ENCODE measurements at regions not wholly inside any gene's neighbourhood (a gene's known extent, or its start where the extent isn't known, plus 50 kb on each side); places are given as distances from the start of the nearest gene placed in this dataset.

GRCh38 chr2:240374085-240374907, 61.2 kb upstream of the GPC1 start:
- Histone ChIP-seq H3K4me3 (no peak overlapping the region), H3K27ac (peak overlapping the region in 1 of 2 donors; percentile 31), H3K4me1 (ENCODE audit: insufficient read depth) (peaks cover 17% of the 10 kb centered on the region), H3K9me3 (no peaks in the 10 kb centered on the region), H3K27me3 (no peaks in the 10 kb centered on the region), H3K36me3 (no peaks in the 10 kb centered on the region)
- peak; percentile 57 to 79 (median 63) for DNase-seq
- intact Hi-C loops (cut with DNase I): loop anchor here in 1 of 4 donors (5.0 kb wide), 1 partner anchor 58 kb away; no protein-coding TSS in a partner anchor
- TF ChIP-seq POLR2A (IDR thresholded peaks at IDR 0.05): no peak
- TF ChIP-seq EP300 (IDR thresholded peaks at IDR 0.05): no peak
- WGBS, 3 donors: 19 to 25% (median 21%) methylated on average over 18 to 22 of the region's 22 CpGs

DNA sequence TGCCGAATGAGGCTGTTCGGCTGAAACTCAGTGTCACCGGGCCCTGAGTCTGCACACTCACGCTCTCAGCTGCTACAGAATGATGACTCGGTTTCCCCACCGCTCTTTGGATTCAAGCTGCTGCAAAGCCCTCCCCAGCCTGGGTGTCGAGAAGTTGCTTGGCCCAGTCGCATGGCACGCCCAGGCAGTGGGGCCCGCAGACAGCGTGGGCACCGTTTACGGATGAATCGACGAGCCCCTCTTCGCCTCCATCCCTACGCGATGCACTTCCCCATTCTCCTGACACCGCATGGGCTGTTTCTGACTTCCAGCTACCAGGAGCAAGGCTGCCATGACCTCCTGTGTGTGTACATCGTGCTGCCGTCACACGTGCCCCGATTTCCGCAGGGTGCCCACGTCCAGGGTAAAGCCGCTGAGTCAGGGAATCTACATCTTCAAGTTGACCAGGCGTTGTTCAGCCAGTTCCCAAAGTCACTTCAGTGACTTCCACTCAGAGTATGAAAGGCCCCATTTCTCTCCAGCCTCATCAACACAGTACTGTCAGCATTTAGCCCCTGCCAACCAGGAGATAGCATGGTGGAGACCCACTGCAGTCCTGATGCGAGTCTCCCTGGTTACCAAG, 60.3 kb upstream of the GPC1 start:
- H3K36me3 ChIP-seq: no peaks in the 10 kb centered on the region
- H3K4me3 ChIP-seq: no peak overlapping the region
- H3K9me3 ChIP-seq: no peaks in the 10 kb centered on the region
- TF ChIP-seq EP300 (IDR thresholded peaks at IDR 0.05): no peak
- TF ChIP-seq POLR2A (IDR thresholded peaks at IDR 0.05): no peak
- TF ChIP-seq CTCF (IDR thresholded peaks at IDR 0.05): no peak
- H3K27me3 ChIP-seq: no peaks in the 10 kb centered on the region
- 94 to 96% (median 95%) methylated on average over 28 of the region's 28 CpGs for WGBS, 3 donors
- no peak overlapping the region for H3K27ac ChIP-seq
- H3K4me1 ChIP-seq (ENCODE audit: insufficient read depth): peaks cover 10% of the 10 kb centered on the region
- DNase-seq: no peak
- intact Hi-C loops (cut with DNase I): no loop called here

DNA sequence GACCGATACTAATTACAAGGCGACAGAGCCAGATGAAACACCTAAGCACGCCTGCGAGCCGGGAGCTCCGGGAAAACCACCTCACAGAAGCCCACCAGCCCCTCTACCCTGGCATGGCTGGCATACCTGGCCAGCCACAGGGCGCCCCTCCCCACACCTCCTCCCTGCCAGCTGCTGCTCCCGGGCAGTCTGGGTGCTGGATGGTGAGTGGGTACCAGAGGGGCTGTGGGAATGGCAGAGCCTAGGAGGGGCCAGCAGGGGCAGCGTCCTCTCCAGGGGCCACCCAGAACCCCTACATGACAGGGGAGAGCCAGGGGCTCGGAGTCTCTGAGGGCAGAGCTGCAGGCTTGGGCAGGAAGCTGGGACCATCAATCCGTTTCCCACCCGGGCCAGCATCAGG, 58.7 kb upstream of the GPC1 start:
- peaks cover 8% of the 10 kb centered on the region for H3K4me1 ChIP-seq (ENCODE audit: insufficient read depth)
- no peak for TF ChIP-seq CTCF (IDR thresholded peaks at IDR 0.05)
- TF ChIP-seq POLR2A (IDR thresholded peaks at IDR 0.05): no peak
- TF ChIP-seq EP300 (IDR thresholded peaks at IDR 0.05): no peak
- no peaks in the 10 kb centered on the region for H3K36me3 ChIP-seq
- 85 to 92% (median 87%) methylated on average over 12 of the region's 12 CpGs for WGBS, 3 donors
- no peak for DNase-seq
- intact Hi-C loops (cut with DNase I): no loop called here
- no peaks in the 10 kb centered on the region for H3K27me3 ChIP-seq
- no peak overlapping the region for H3K4me3 ChIP-seq
- no peaks in the 10 kb centered on the region for H3K9me3 ChIP-seq
- no peak overlapping the region for H3K27ac ChIP-seq

DNA sequence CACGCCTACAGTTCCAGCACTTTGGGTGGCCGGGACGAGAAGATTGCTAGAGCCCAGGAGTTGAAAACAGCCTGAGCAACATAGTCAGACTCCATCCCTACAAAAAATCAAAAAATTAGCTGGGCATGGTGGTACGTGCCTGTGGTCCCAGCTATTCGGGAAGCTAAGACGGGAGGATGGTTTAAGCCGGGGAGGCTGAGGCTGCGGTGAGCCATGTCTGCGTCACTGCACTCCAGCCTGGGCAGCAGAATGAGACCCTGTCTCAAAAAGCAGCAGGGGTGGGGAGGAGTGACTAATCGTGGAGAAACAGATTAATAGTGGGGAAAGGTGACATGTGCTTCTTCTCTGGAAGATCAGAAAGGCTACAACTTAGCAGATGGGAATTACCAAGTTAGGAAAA, 58.1 kb upstream of the GPC1 start:
- 85 to 88% (median 88%) methylated on average over 10 of the region's 10 CpGs for WGBS, 3 donors
- no peak overlapping the region for H3K27ac ChIP-seq
- intact Hi-C loops (cut with DNase I): no loop called here
- DNase-seq: no peak
- no peaks in the 10 kb centered on the region for H3K27me3 ChIP-seq
- H3K9me3 ChIP-seq: no peaks in the 10 kb centered on the region
- TF ChIP-seq CTCF (IDR thresholded peaks at IDR 0.05) (no peak), POLR2A (IDR thresholded peaks at IDR 0.05) (no peak), EP300 (IDR thresholded peaks at IDR 0.05) (no peak)
- no peak overlapping the region for H3K4me3 ChIP-seq
- no peaks in the 10 kb centered on the region for H3K36me3 ChIP-seq
- H3K4me1 ChIP-seq (ENCODE audit: insufficient read depth): peaks cover 8% of the 10 kb centered on the region
